K562 (cell line): ENCODE measurements at regions not wholly inside any gene's neighbourhood (a gene's known extent, or its start where the extent isn't known, plus 50 kb on each side); places are given as distances from the start of the nearest gene placed in this dataset.

ENCODE experiments used
- ATAC-seq: fragments of 200-7000 bp; cut with Tn5 transposase; 3 replicates; pipeline ENCODE4 v1.9.1; 2020; ENCODE audit warnings: moderate library complexity
- BruUV-seq: library from RNA; stranded (reverse); fragments of 400-500 nt; replicated peaks from 2 replicates; lab custom pipeline; 2021; lab: Mats Ljungman, UMichigan
- CTCF ChIA-PET: fragments of 300-600 bp; formaldehyde crosslinking; extraction: SDS; loops from one replicate; lab custom pipeline; 2021; ENCODE audit warnings: low intra/inter-chr PET ratio; lab: Yijun Ruan, JAX
- POLR2A ChIA-PET: fragments of 300-600, 350-650 bp; sonication (Branson Sonifier 250); formaldehyde crosslinking; extraction: SDS; loops from one replicate; lab custom pipeline; 2021; ENCODE audit warnings: antibody characterized with exemption, inconsistent platforms; lab: Yijun Ruan, JAX
- DNase-seq, 4 experiments: peaks; one replicate each; pipeline versions ENCODE4 v3.0.0 to v3.0.0-alpha.2; 2011 to 2018; ENCODE audit warnings: low spot score in 3 of 4, mixed read lengths in 3 of 4; ENCODE audit errors: extremely low read depth in 1 of 4
- FAIRE-seq: peaks from 2 replicates; lab custom pipeline; 2011; peaks lifted over from hg19 to GRCh38; lab: Jason Lieb, UNC
- H2AFZ ChIP-seq: 2 replicates; pipeline ENCODE4 v1.6.0; 2011; ENCODE audit warnings: low read depth, low read length, control low read depth, inconsistent platforms
- H3K27ac ChIP-seq: fragments of 200-600 bp; 3 replicates; pipeline ENCODE4 v1.8.0; 2011; ENCODE audit warnings: low read depth, mild to moderate bottlenecking, control low read depth, inconsistent platforms, low read length, moderate library complexity, mixed read lengths; ENCODE audit errors: extremely low read depth
- H3K27me3 ChIP-seq, 2 experiments: fragments of 300-600 bp in 1 of 2; 2 replicates in 1 of 2; 3 replicates in 1 of 2; pipeline versions ENCODE4 v1.6.0 to v1.8.0; 2011; ENCODE audit warnings: inconsistent platforms in 2 of 2, low read length in 2 of 2, mild to moderate bottlenecking in 1 of 2, mixed read lengths in 1 of 2, moderate library complexity in 1 of 2; ENCODE audit not compliant: control insufficient read depth in 2 of 2, insufficient read depth in 2 of 2
- H3K36me3 ChIP-seq: fragments of 300-600 bp; 3 replicates; pipeline ENCODE4 v1.8.0; 2011; ENCODE audit warnings: mild to moderate bottlenecking, low read length, inconsistent platforms; ENCODE audit not compliant: control insufficient read depth, insufficient read depth
- H3K4me1 ChIP-seq, 2 experiments: fragments of 200-600 bp in 1 of 2; replicated peaks in 1 of 2; 2 replicates in 1 of 2; 3 replicates in 1 of 2; pipeline versions ENCODE4 v1.5.1 to v1.8.0; 2011; ENCODE audit warnings: inconsistent platforms in 2 of 2, low read length in 2 of 2, mild to moderate bottlenecking in 1 of 2, mixed read lengths in 1 of 2, moderate library complexity in 1 of 2; ENCODE audit not compliant: control insufficient read depth in 2 of 2, insufficient read depth in 2 of 2
- H3K4me2 ChIP-seq: 2 replicates; pipeline ENCODE4 v1.6.1; 2011; ENCODE audit warnings: low read length, control low read depth, inconsistent platforms, mixed read lengths; ENCODE audit not compliant: insufficient read depth
- H3K4me3 ChIP-seq: fragments of 200-600 bp; sonication (generic), shearing (Covaris generic); 2 replicates; pipeline ENCODE4 v1.5.1; 2016; ENCODE audit warnings: control low read depth, inconsistent platforms
- H3K79me2 ChIP-seq: fragments of 200-600 bp; 3 replicates; pipeline ENCODE4 v1.8.0; 2011; ENCODE audit warnings: low read length, inconsistent platforms; ENCODE audit not compliant: control insufficient read depth, insufficient read depth
- H3K9ac ChIP-seq, 2 experiments: 2 replicates each; pipeline versions ENCODE4 v1.6.0 to v1.6.1; 2011; ENCODE audit warnings: low read depth in 2 of 2, low read length in 2 of 2, control low read depth in 1 of 2, inconsistent platforms in 1 of 2, mild to moderate bottlenecking in 1 of 2, mixed read lengths in 1 of 2; ENCODE audit not compliant: insufficient read depth in 1 of 2
- H3K9me1 ChIP-seq: one replicate; pipeline ENCODE4 v1.6.0; 2011; ENCODE audit warnings: inconsistent platforms, mild to moderate bottlenecking, low read length, moderate library complexity; ENCODE audit not compliant: control insufficient read depth, insufficient read depth
- H3K9me3 ChIP-seq: replicated peaks from 2 replicates; pipeline ENCODE4 v1.5.1; 2011; ENCODE audit warnings: low read depth, low read length, inconsistent platforms; ENCODE audit not compliant: control insufficient read depth, insufficient read depth
- H4K20me1 ChIP-seq: replicated peaks from 2 replicates; pipeline ENCODE4 v1.6.1; 2011; ENCODE audit warnings: low read length, inconsistent platforms, mixed read lengths; ENCODE audit not compliant: control insufficient read depth, insufficient read depth
- COPS2 ChIP-seq: fragments of 450-650 bp; conservative IDR thresholded peaks from 2 replicates; pipeline ENCODE4 v1.6.1; 2016; ENCODE audit warnings: mild to moderate bottlenecking, moderate library complexity
- HDAC1 ChIP-seq, 2 experiments: fragments of 450-650 bp; IDR thresholded peaks; 2 replicates each; pipeline ENCODE4 v1.6.1; 2016 to 2017; ENCODE audit warnings: inconsistent platforms in 1 of 2, mild to moderate bottlenecking in 1 of 2, moderate library complexity in 1 of 2
- RCOR1 ChIP-seq, 2 experiments: IDR thresholded peaks; 2 replicates each; pipeline ENCODE4 v1.6.1; 2012; ENCODE audit warnings: low read depth in 2 of 2, low read length in 2 of 2, borderline replicate concordance in 1 of 2, improper control_type of control experiment in 1 of 2
- RNF2 ChIP-seq: sonication (generic); IDR thresholded peaks from 2 replicates; pipeline ENCODE4 v1.6.1; 2016
- WHSC1 ChIP-seq: IDR thresholded peaks from one replicate; pipeline ENCODE4 v1.6.1; 2012; ENCODE audit warnings: low read length, control low read depth, inconsistent platforms
- ZNF766 ChIP-seq: fragments of 200-800 bp; sonication (Bioruptor generic); conservative IDR thresholded peaks from 2 replicates; pipeline ENCODE4 v1.6.1; 2016; ENCODE audit warnings: missing genetic modification characterization, missing compliant biosample characterization
- WGBS: fragments of 100-300 bp; shearing (Covaris generic); methylation state at CpG from one replicate; pipeline ENCODE4 v1.1.6; 2016; ENCODE audit warnings: low coverage, mixed read lengths; ENCODE audit not compliant: insufficient coverage; ENCODE audit errors: missing lambda C conversion rate; 5-methylcytosine and 5-hydroxymethylcytosine counted together
- in situ Hi-C: fragments of 300-500 bp; cut with MboI; formaldehyde crosslinking; loops from 4 replicates; pipeline ENCODE4 v1.15.0; 2018; ENCODE audit warnings: inconsistent platforms, mixed read lengths
- intact Hi-C: fragments of 100-400 bp; cut with micrococcal nuclease; formaldehyde crosslinking; loops from 2 replicates; pipeline ENCODE4 v1.14.2; 2022
- TF ChIP-seq, protein P1 (sequence below), 2 experiments: fragments of 150-350 bp in 1 of 2; IDR thresholded peaks; 2 replicates each; pipeline ENCODE4 v1.6.1; 2012 to 2016; ENCODE audit warnings: low read depth in 2 of 2, low read length in 2 of 2, mild to moderate bottlenecking in 1 of 2, moderate library complexity in 1 of 2
- TF ChIP-seq, protein P2 (sequence below): fragments of 450-650 bp; conservative IDR thresholded peaks from 2 replicates; pipeline ENCODE4 v1.6.1; 2016; ENCODE audit warnings: missing genetic modification characterization, low read depth, mild to moderate bottlenecking, control low read depth, missing compliant biosample characterization
- TF ChIP-seq, protein P3 (sequence below): fragments of 450-650 bp; IDR thresholded peaks from 2 replicates; pipeline ENCODE4 v1.6.1; 2016; ENCODE audit warnings: mild to moderate bottlenecking

DNA sequence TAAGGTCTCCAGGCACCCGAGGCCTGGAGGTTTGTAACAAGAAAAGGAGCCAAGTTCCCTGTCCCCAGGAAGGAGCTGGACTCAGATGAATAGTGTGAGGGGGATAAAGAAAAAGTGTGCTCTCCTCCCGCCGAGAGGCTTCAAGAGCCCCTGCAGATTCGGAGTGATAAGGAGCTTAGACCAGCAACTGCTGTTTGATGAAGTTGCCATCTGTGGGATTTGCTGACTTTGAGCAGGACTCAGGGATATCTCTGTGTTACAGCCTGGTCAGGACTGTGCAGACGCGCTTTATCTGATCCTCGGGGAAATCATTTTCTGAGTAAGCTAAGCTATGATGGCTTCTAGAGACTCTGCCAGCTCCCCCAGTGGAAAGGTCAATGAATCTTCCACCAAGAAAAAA lies 1017.0 kb downstream of the TBC1D22A start (continued):
- TF ChIP-seq, protein P1, sequence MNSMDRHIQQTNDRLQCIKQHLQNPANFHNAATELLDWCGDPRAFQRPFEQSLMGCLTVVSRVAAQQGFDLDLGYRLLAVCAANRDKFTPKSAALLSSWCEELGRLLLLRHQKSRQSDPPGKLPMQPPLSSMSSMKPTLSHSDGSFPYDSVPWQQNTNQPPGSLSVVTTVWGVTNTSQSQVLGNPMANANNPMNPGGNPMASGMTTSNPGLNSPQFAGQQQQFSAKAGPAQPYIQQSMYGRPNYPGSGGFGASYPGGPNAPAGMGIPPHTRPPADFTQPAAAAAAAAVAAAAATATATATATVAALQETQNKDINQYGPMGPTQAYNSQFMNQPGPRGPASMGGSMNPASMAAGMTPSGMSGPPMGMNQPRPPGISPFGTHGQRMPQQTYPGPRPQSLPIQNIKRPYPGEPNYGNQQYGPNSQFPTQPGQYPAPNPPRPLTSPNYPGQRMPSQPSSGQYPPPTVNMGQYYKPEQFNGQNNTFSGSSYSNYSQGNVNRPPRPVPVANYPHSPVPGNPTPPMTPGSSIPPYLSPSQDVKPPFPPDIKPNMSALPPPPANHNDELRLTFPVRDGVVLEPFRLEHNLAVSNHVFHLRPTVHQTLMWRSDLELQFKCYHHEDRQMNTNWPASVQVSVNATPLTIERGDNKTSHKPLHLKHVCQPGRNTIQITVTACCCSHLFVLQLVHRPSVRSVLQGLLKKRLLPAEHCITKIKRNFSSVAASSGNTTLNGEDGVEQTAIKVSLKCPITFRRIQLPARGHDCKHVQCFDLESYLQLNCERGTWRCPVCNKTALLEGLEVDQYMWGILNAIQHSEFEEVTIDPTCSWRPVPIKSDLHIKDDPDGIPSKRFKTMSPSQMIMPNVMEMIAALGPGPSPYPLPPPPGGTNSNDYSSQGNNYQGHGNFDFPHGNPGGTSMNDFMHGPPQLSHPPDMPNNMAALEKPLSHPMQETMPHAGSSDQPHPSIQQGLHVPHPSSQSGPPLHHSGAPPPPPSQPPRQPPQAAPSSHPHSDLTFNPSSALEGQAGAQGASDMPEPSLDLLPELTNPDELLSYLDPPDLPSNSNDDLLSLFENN (IDR thresholded peaks at IDR 0.05; ENCODE audit: low read depth in 2 of 2, low read length in 2 of 2) = no peak
- TF ChIP-seq HDAC1 (IDR thresholded peaks at IDR 0.05) (0 out of 4 replicates have a peak, but pooled peaks of 1 of the 2 experiments have one; percentile 42), RNF2 (no peak)

DNA sequence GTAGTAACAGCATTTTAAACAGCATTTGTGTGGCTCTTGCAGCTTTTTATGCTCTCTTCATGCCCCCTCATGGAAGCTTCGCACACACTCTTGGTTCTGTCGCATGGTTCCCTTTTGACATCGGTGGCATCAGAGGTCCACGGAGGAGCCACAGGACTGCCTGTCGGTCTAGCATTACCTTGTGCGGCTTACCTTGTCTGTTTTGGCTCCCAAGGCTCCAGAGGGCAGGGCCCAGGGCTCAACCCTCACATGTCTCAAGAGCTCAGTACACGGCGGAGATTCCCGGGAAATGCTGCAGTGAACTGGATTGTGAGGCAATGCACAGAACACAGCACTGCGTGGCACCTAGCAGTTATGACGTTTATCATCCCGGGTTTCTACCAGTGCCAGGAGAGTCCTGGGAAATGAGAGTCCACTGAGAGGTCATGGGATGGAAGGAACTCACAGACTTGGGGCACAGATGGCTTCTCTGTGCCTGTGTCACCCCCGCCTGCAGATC lies 1015.8 kb downstream of the TBC1D22A start:
- H3K4me2 ChIP-seq = no peak overlapping the region
- BruUV-seq = no TSS peak
- ChIA-PET CTCF (no interaction called here), POLR2A (interaction anchor here (1.0 to 1.1 kb wide), 2 partner anchors 23 to 65 kb away, joined by 3 to 4 read pairs; no protein-coding TSS in a partner anchor)
- intact Hi-C loops (loop anchor here (10.0 kb wide), 1 partner anchor 153 kb away; no protein-coding TSS in a partner anchor), in situ Hi-C loops (no loop called here)
- H3K36me3 ChIP-seq = no peaks in the 10 kb centered on the region; the same call in 2 of the 3 replicates
- H3K9ac ChIP-seq = no peak overlapping the region
- H3K79me2 ChIP-seq = no peaks in the 10 kb centered on the region
- DNase-seq (no peak), FAIRE-seq (no peak), ATAC-seq (no peak)
- H2AFZ ChIP-seq = no peak overlapping the region
- no peaks in the 10 kb centered on the region for H3K9me3 ChIP-seq
- H3K4me3 ChIP-seq = no peak overlapping the region
- 89% methylated on average over 6 of the region's 13 CpGs for WGBS
- H3K27ac ChIP-seq = no peak overlapping the region
- H3K4me1 ChIP-seq = peaks cover 9 to 14% of the 10 kb centered on the region in 2 experiments; a peak in 4 of 5 replicates
- H3K27me3 ChIP-seq = no peaks in the 10 kb centered on the region
- H4K20me1 ChIP-seq = no peaks in the 10 kb centered on the region
- H3K9me1 ChIP-seq = no peaks in the 10 kb centered on the region
- TF ChIP-seq WHSC1 (no peak), COPS2 (no peak), RCOR1 (IDR thresholded peaks at IDR 0.05; ENCODE audit: borderline replicate concordance in 1 of 2, low read depth in 2 of 2, low read length in 2 of 2) (no peak), ZNF766 (CRISPR knock-in tag) (no peak)
- TF ChIP-seq, protein P2, sequence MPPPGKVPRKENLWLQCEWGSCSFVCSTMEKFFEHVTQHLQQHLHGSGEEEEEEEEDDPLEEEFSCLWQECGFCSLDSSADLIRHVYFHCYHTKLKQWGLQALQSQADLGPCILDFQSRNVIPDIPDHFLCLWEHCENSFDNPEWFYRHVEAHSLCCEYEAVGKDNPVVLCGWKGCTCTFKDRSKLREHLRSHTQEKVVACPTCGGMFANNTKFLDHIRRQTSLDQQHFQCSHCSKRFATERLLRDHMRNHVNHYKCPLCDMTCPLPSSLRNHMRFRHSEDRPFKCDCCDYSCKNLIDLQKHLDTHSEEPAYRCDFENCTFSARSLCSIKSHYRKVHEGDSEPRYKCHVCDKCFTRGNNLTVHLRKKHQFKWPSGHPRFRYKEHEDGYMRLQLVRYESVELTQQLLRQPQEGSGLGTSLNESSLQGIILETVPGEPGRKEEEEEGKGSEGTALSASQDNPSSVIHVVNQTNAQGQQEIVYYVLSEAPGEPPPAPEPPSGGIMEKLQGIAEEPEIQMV (tag) = no peak
- TF ChIP-seq, protein P3, sequence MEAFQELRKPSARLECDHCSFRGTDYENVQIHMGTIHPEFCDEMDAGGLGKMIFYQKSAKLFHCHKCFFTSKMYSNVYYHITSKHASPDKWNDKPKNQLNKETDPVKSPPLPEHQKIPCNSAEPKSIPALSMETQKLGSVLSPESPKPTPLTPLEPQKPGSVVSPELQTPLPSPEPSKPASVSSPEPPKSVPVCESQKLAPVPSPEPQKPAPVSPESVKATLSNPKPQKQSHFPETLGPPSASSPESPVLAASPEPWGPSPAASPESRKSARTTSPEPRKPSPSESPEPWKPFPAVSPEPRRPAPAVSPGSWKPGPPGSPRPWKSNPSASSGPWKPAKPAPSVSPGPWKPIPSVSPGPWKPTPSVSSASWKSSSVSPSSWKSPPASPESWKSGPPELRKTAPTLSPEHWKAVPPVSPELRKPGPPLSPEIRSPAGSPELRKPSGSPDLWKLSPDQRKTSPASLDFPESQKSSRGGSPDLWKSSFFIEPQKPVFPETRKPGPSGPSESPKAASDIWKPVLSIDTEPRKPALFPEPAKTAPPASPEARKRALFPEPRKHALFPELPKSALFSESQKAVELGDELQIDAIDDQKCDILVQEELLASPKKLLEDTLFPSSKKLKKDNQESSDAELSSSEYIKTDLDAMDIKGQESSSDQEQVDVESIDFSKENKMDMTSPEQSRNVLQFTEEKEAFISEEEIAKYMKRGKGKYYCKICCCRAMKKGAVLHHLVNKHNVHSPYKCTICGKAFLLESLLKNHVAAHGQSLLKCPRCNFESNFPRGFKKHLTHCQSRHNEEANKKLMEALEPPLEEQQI = no peak
